HepG2 (cell line): ENCODE measurements at regions not wholly inside any gene's neighbourhood (a gene's known extent, or its start where the extent isn't known, plus 50 kb on each side); places are given as distances from the start of the nearest gene placed in this dataset.

Experiments used
- ATAC-seq: fragments of 200-7000 bp; cut with Tn5 transposase; 3 replicates; pipeline ENCODE4 v1.9.1; 2020; ENCODE audit warnings: mild to moderate bottlenecking, moderate library complexity
- BruUV-seq: library from RNA; stranded (reverse); fragments of 400-500 nt; replicated peaks from 2 replicates; lab custom pipeline; 2021; lab: Mats Ljungman, UMichigan
- CTCF ChIA-PET: fragments of 300-600 bp; formaldehyde crosslinking; extraction: SDS; loops from one replicate; lab custom pipeline; 2021; ENCODE audit warnings: low total read pairs, inconsistent platforms, low intra/inter-chr PET ratio; lab: Yijun Ruan, JAX
- POLR2A ChIA-PET: fragments of 350-600 bp; sonication (Branson Sonifier 250); formaldehyde crosslinking; loops from one replicate; lab custom pipeline; 2020; ENCODE audit warnings: antibody characterized with exemption, inconsistent platforms; lab: Yijun Ruan, JAX
- DNase-seq: peaks from one replicate; pipeline ENCODE4 v3.0.0-alpha.2; 2015; ENCODE audit warnings: low spot score
- FAIRE-seq: peaks from 3 replicates; lab custom pipeline; 2011; peaks lifted over from hg19 to GRCh38; lab: Jason Lieb, UNC
- H2AFZ ChIP-seq: one replicate; pipeline ENCODE4 v1.6.1; 2011; ENCODE audit warnings: low read length, inconsistent platforms
- H3K27ac ChIP-seq: fragments of 300-600 bp; 3 replicates; pipeline ENCODE4 v1.8.0; 2011; ENCODE audit warnings: mixed run types, mild to moderate bottlenecking, mixed read lengths, low read length, inconsistent platforms; ENCODE audit not compliant: insufficient read depth; ENCODE audit errors: extremely low read length
- H3K27me3 ChIP-seq, 2 experiments: fragments of 200-600 bp in 1 of 2; 2 replicates in 1 of 2; 3 replicates in 1 of 2; pipeline versions ENCODE4 v1.6.0 to v1.8.0; 2011; ENCODE audit warnings: low read length in 2 of 2, mild to moderate bottlenecking in 2 of 2, moderate library complexity in 2 of 2, inconsistent platforms in 1 of 2; ENCODE audit not compliant: insufficient read depth in 2 of 2, control insufficient read depth in 1 of 2
- H3K36me3 ChIP-seq, 2 experiments: fragments of 200-600 bp in 1 of 2; replicated peaks in 1 of 2; 2 replicates in 1 of 2; 3 replicates in 1 of 2; pipeline versions ENCODE4 v1.5.1 to v1.8.0; 2011; ENCODE audit warnings: low read length in 2 of 2, inconsistent platforms in 1 of 2; ENCODE audit not compliant: insufficient read depth in 2 of 2, control insufficient read depth in 1 of 2
- H3K4me1 ChIP-seq: 2 replicates; pipeline ENCODE4 v1.5.1; 2012; ENCODE audit warnings: low read length, inconsistent platforms; ENCODE audit not compliant: insufficient read depth
- H3K4me2 ChIP-seq: 2 replicates; pipeline ENCODE4 v1.6.0; 2011; ENCODE audit warnings: low read depth, low read length, inconsistent platforms
- H3K4me3 ChIP-seq, 3 experiments: fragments of 200-600 bp in 1 of 3; sonication (generic), shearing (Covaris generic) in 1 of 3; replicated peaks in 1 of 3; 2 replicates each; pipeline ENCODE4 v1.5.1; 2011 to 2016; ENCODE audit warnings: low read length in 3 of 3, inconsistent platforms in 2 of 3, low read depth in 2 of 3, mild to moderate bottlenecking in 2 of 3, control low read depth in 1 of 3, mixed read lengths in 1 of 3; ENCODE audit not compliant: insufficient read depth in 1 of 3
- H3K79me2 ChIP-seq: one replicate; pipeline ENCODE4 v1.6.1; 2011; ENCODE audit warnings: low read length, inconsistent platforms; ENCODE audit not compliant: insufficient read depth
- H3K9ac ChIP-seq: 2 replicates; pipeline ENCODE4 v1.6.0; 2011; ENCODE audit warnings: mild to moderate bottlenecking, low read depth, low read length, inconsistent platforms; ENCODE audit not compliant: insufficient read depth
- H3K9me3 ChIP-seq: 2 replicates; pipeline ENCODE4 v1.5.1; 2012; ENCODE audit warnings: mild to moderate bottlenecking, low read length
- H4K20me1 ChIP-seq: 2 replicates; pipeline ENCODE4 v1.6.0; 2011; ENCODE audit warnings: inconsistent platforms, mild to moderate bottlenecking, low read length, moderate library complexity; ENCODE audit not compliant: insufficient read depth
- CHD2 ChIP-seq: IDR thresholded peaks from 2 replicates; pipeline ENCODE4 v1.6.1; 2011; ENCODE audit warnings: low read depth, low read length, improper control_type of control experiment
- ISX ChIP-seq: sonication (generic); formaldehyde crosslinking; conservative IDR thresholded peaks from 2 replicates; pipeline ENCODE4 v1.5.0; 2020; ENCODE audit warnings: missing genetic modification reagents
- REXO4 ChIP-seq: sonication (generic); formaldehyde crosslinking; IDR thresholded peaks from 2 replicates; pipeline ENCODE4 v1.8.0; 2022; ENCODE audit warnings: missing genetic modification reagents, mild to moderate bottlenecking, borderline replicate concordance
- TP53 ChIP-seq: sonication (generic); formaldehyde crosslinking; conservative IDR thresholded peaks from 2 replicates; pipeline ENCODE4 v1.4.0; 2020; ENCODE audit warnings: missing genetic modification reagents
- TRIM24 ChIP-seq: sonication (generic); formaldehyde crosslinking; IDR thresholded peaks from 2 replicates; pipeline ENCODE4 v1.8.0; 2022; ENCODE audit warnings: mild to moderate bottlenecking, missing genetic modification reagents
- YEATS4 ChIP-seq: sonication (generic); formaldehyde crosslinking; IDR thresholded peaks from 2 replicates; pipeline ENCODE4 v1.4.0; 2020; ENCODE audit warnings: missing genetic modification reagents, borderline replicate concordance
- ZNF143 ChIP-seq: sonication (generic); formaldehyde crosslinking; IDR thresholded peaks from 2 replicates; pipeline ENCODE4 v1.4.0; 2020; ENCODE audit warnings: missing genetic modification reagents
- ZNF24 ChIP-seq: fragments of 450-650 bp; IDR thresholded peaks from 2 replicates; pipeline ENCODE4 v1.6.1; 2017; ENCODE audit warnings: antibody characterized with exemption, mild to moderate bottlenecking
- ZNF430 ChIP-seq: sonication (generic); formaldehyde crosslinking; IDR thresholded peaks from 2 replicates; pipeline ENCODE4 v1.9.0; 2021; ENCODE audit warnings: mild to moderate bottlenecking, missing genetic modification reagents
- in situ Hi-C: cut with HindIII; loops from 2 replicates; pipeline ENCODE4 v1.10.0; 2017; ENCODE audit warnings: low pct_unique_long_range_greater_than_20kb; ENCODE audit not compliant: extremely low pct_ligation_motif_present
- intact Hi-C: fragments of 100-400 bp; cut with micrococcal nuclease; formaldehyde crosslinking; loops from one replicate; pipeline ENCODE4 v1.10.0; 2022; ENCODE audit not compliant: unreplicated experiment
- TF ChIP-seq, protein P1 (sequence below): sonication (generic); formaldehyde crosslinking; IDR thresholded peaks from 2 replicates; pipeline ENCODE4 v1.4.0; 2020; ENCODE audit warnings: low read depth, mild to moderate bottlenecking, missing genetic modification reagents
- TF ChIP-seq, protein P2 (sequence below): sonication (generic); formaldehyde crosslinking; IDR thresholded peaks from 2 replicates; pipeline ENCODE4 v1.8.0; 2022; ENCODE audit warnings: mild to moderate bottlenecking, missing genetic modification reagents
- TF ChIP-seq, protein P3 (sequence below): sonication (generic); formaldehyde crosslinking; IDR thresholded peaks from 2 replicates; pipeline ENCODE4 v1.4.0; 2020; ENCODE audit warnings: mild to moderate bottlenecking, missing genetic modification reagents
- TF ChIP-seq, protein P4 (sequence below): sonication (generic); formaldehyde crosslinking; IDR thresholded peaks from 2 replicates; pipeline ENCODE4 v1.4.0; 2020; ENCODE audit warnings: missing genetic modification reagents

DNA sequence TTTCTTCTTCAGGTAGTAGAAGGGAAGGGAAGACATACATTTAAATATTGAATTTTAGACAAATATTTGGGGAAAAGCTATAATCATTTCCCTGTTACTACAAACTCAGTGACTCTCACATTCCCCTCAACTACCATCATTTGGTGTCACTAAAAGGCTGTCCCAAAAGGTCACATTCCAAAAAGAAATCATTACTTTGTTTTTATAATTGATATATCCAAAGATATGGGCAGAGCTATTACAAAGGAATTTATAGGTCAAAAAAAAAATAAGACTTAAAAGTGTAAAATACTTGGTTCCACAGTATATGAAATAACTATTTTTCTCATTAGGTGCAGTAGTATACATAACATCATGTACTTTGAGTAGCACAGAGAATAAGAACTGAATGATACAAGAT, 751.4 kb downstream of the KCNA4 start:
- H3K9ac ChIP-seq = no peak overlapping the region
- ATAC-seq (no peak), FAIRE-seq (no peak), DNase-seq (no peak)
- H3K79me2 ChIP-seq = no peaks in the 10 kb centered on the region
- H4K20me1 ChIP-seq = no peaks in the 10 kb centered on the region
- no peak overlapping the region for H3K4me2 ChIP-seq
- H3K9me3 ChIP-seq = no peaks in the 10 kb centered on the region
- TF ChIP-seq, protein P1, sequence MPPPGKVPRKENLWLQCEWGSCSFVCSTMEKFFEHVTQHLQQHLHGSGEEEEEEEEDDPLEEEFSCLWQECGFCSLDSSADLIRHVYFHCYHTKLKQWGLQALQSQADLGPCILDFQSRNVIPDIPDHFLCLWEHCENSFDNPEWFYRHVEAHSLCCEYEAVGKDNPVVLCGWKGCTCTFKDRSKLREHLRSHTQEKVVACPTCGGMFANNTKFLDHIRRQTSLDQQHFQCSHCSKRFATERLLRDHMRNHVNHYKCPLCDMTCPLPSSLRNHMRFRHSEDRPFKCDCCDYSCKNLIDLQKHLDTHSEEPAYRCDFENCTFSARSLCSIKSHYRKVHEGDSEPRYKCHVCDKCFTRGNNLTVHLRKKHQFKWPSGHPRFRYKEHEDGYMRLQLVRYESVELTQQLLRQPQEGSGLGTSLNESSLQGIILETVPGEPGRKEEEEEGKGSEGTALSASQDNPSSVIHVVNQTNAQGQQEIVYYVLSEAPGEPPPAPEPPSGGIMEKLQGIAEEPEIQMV (CRISPR knock-in tag) = no peak
- TF ChIP-seq TRIM24 (CRISPR knock-in tag) (no peak), YEATS4 (CRISPR knock-in tag) (no peak), TP53 (CRISPR knock-in tag) (no peak), CHD2 (no peak), ISX (no peak), ZNF430 (CRISPR knock-in tag) (no peak), ZNF143 (CRISPR knock-in tag) (no peak), REXO4 (no peak), ZNF24 (no peak)
- TF ChIP-seq, protein P2, sequence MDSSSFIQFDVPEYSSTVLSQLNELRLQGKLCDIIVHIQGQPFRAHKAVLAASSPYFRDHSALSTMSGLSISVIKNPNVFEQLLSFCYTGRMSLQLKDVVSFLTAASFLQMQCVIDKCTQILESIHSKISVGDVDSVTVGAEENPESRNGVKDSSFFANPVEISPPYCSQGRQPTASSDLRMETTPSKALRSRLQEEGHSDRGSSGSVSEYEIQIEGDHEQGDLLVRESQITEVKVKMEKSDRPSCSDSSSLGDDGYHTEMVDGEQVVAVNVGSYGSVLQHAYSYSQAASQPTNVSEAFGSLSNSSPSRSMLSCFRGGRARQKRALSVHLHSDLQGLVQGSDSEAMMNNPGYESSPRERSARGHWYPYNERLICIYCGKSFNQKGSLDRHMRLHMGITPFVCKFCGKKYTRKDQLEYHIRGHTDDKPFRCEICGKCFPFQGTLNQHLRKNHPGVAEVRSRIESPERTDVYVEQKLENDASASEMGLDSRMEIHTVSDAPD (CRISPR knock-in tag) = no peak
- TF ChIP-seq, protein P3, sequence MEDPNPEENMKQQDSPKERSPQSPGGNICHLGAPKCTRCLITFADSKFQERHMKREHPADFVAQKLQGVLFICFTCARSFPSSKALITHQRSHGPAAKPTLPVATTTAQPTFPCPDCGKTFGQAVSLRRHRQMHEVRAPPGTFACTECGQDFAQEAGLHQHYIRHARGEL (CRISPR knock-in tag) = no peak
- TF ChIP-seq, protein P4, sequence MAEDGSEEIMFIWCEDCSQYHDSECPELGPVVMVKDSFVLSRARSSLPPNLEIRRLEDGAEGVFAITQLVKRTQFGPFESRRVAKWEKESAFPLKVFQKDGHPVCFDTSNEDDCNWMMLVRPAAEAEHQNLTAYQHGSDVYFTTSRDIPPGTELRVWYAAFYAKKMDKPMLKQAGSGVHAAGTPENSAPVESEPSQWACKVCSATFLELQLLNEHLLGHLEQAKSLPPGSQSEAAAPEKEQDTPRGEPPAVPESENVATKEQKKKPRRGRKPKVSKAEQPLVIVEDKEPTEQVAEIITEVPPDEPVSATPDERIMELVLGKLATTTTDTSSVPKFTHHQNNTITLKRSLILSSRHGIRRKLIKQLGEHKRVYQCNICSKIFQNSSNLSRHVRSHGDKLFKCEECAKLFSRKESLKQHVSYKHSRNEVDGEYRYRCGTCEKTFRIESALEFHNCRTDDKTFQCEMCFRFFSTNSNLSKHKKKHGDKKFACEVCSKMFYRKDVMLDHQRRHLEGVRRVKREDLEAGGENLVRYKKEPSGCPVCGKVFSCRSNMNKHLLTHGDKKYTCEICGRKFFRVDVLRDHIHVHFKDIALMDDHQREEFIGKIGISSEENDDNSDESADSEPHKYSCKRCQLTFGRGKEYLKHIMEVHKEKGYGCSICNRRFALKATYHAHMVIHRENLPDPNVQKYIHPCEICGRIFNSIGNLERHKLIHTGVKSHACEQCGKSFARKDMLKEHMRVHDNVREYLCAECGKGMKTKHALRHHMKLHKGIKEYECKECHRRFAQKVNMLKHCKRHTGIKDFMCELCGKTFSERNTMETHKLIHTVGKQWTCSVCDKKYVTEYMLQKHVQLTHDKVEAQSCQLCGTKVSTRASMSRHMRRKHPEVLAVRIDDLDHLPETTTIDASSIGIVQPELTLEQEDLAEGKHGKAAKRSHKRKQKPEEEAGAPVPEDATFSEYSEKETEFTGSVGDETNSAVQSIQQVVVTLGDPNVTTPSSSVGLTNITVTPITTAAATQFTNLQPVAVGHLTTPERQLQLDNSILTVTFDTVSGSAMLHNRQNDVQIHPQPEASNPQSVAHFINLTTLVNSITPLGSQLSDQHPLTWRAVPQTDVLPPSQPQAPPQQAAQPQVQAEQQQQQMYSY = no peak
- in situ Hi-C loops = no loop called here
- intact Hi-C loops = no loop called here
- H2AFZ ChIP-seq = no peak overlapping the region
- H3K27ac ChIP-seq = no peak overlapping the region
- ChIA-PET POLR2A (no interaction called here), CTCF (no interaction called here)
- no peak overlapping the region for H3K4me3 ChIP-seq
- BruUV-seq = no TSS peak
- peaks cover 5% of the 10 kb centered on the region; the same call in 1 of the 2 replicates for H3K4me1 ChIP-seq
- H3K27me3 ChIP-seq = no peaks in the 10 kb centered on the region
- H3K36me3 ChIP-seq = no peaks in the 10 kb centered on the region
